Activated naive CD8-positive, alpha-beta T cell treated with anti-CD3 and anti-CD28 coated beads for 36 hours (primary cell): ENCODE measurements at regions not wholly inside any gene's neighbourhood (a gene's known extent, or its start where the extent isn't known, plus 50 kb on each side); places are given as distances from the start of the nearest gene placed in this dataset.

Experiments used
- DNase-seq: peaks from one replicate; pipeline ENCODE4 v3.0.0; 2021
- H3K27ac Mint-ChIP-seq: one replicate; pipeline ENCODE4 v1.8.0; 2022; ENCODE audit warnings: mild to moderate bottlenecking, moderate library complexity, mixed read lengths
- H3K27me3 Mint-ChIP-seq: one replicate; pipeline ENCODE4 v1.8.0; 2022; ENCODE audit warnings: mild to moderate bottlenecking, mixed read lengths
- H3K36me3 Mint-ChIP-seq: one replicate; pipeline ENCODE4 v1.8.0; 2021; ENCODE audit warnings: mild to moderate bottlenecking, mixed read lengths
- H3K4me1 Mint-ChIP-seq: one replicate; pipeline ENCODE4 v1.8.0; 2021; ENCODE audit warnings: mixed read lengths
- H3K4me3 Mint-ChIP-seq: one replicate; pipeline ENCODE4 v1.8.0; 2022; ENCODE audit warnings: mild to moderate bottlenecking, moderate library complexity, mixed read lengths
- H3K9me3 Mint-ChIP-seq: one replicate; pipeline ENCODE4 v1.8.0; 2022; ENCODE audit warnings: mixed read lengths

- H3K27ac Mint-ChIP-seq = no peak overlapping the region
- H3K36me3 Mint-ChIP-seq = no peaks in the 10 kb centered on the region
- H3K27me3 Mint-ChIP-seq = peaks cover 6% of the 10 kb centered on the region
- H3K4me1 Mint-ChIP-seq = no peaks in the 10 kb centered on the region
- no peaks in the 10 kb centered on the region for H3K9me3 Mint-ChIP-seq
- no peak overlapping the region for H3K4me3 Mint-ChIP-seq
- DNase-seq = no peak
These were observed 102.5 kb upstream of the PITX1 start for GRCh38 chr5:135136546-135136945.

- no peak overlapping the region for H3K27ac Mint-ChIP-seq
- H3K27me3 Mint-ChIP-seq = peaks cover 6% of the 10 kb centered on the region
- H3K36me3 Mint-ChIP-seq = no peaks in the 10 kb centered on the region
- no peak overlapping the region for H3K4me3 Mint-ChIP-seq
- no peak for DNase-seq
- H3K4me1 Mint-ChIP-seq = no peaks in the 10 kb centered on the region
- H3K9me3 Mint-ChIP-seq = no peaks in the 10 kb centered on the region
These were observed 101.7 kb upstream of the PITX1 start for GRCh38 chr5:135135530-135136226.

GRCh38 chr5:135134691-135135381, 100.8 kb upstream of the PITX1 start:
- Mint-ChIP-seq H3K27ac (no peak overlapping the region), H3K36me3 (no peaks in the 10 kb centered on the region), H3K4me1 (no peaks in the 10 kb centered on the region), H3K27me3 (peaks cover 3% of the 10 kb centered on the region), H3K4me3 (no peak overlapping the region), H3K9me3 (no peaks in the 10 kb centered on the region)
- no peak for DNase-seq

- no peak for DNase-seq
- no peaks in the 10 kb centered on the region for H3K27me3 Mint-ChIP-seq
- no peak overlapping the region for H3K4me3 Mint-ChIP-seq
- H3K36me3 Mint-ChIP-seq = no peaks in the 10 kb centered on the region
- H3K9me3 Mint-ChIP-seq = no peaks in the 10 kb centered on the region
- H3K4me1 Mint-ChIP-seq = no peaks in the 10 kb centered on the region
- H3K27ac Mint-ChIP-seq = no peak overlapping the region
These were observed 99.9 kb upstream of the PITX1 start for GRCh38 chr5:135133698-135134515.

DNA sequence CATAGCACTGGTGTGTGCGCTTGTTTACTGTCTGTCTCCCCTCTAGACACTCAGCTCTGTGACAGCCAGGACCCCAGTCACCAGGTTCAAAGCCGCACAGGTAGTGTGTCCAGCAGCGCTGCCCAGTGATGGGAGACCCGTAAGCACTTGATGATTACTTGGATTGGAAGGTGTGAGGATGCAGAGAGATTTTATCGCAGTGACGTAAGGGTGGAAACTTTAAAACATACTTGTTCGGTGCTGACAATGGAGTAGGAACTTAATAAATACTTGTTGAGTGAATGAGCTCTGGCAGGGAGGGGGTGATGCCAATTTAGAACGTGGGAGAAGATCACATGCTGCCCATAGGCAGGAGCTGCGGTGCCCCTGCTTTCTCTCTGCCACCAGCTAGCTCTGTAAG, 99.2 kb upstream of the PITX1 start:
- H3K27ac Mint-ChIP-seq = no peak overlapping the region
- H3K4me1 Mint-ChIP-seq = no peaks in the 10 kb centered on the region
- no peaks in the 10 kb centered on the region for H3K9me3 Mint-ChIP-seq
- H3K36me3 Mint-ChIP-seq = no peaks in the 10 kb centered on the region
- no peak for DNase-seq
- no peaks in the 10 kb centered on the region for H3K27me3 Mint-ChIP-seq
- H3K4me3 Mint-ChIP-seq = no peak overlapping the region

DNA sequence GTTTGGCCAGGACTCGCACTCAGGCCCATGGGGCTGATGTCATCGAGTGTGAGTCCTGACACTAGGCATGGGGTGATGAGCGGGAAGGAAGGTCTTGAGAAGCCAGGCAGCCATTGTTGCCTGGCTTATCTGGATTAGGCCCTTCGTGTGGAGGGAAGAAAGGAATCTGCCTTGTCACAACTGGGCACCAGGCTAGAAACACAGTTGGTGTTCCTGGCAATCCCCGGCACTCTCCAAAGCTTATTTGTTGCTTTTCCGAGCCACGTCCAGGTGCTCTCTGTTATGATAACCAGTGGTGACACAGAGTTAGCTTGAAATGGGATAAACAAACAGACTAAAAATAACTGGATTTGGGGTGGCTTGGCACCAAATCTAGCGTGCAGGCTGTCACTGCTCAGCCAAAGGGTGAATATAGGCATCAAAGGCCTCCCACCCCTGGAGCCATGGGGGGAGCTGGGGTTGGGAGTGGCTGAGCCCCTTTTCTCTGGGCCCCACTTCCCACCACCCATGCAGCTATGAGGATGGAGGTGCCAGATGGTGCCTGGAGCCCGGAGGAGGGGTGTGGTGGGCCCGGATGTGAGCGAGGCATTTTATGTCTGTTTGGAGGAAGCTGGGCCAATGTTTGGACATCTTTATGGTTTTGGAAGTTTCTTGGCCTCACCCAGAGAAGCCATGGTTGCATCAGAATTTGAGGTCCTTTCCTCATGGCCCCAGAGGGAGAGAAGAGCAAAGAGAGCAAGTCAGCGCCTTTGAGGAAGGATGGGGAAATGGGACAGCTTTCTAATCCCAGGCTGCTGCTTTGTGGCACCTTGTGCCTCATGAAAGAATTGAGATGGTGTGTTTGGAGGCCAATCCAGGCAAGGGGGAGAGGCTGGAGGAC, 98.0 kb upstream of the PITX1 start:
- no peak for DNase-seq
- H3K27ac Mint-ChIP-seq = no peak overlapping the region
- no peaks in the 10 kb centered on the region for H3K4me1 Mint-ChIP-seq
- no peaks in the 10 kb centered on the region for H3K27me3 Mint-ChIP-seq
- no peaks in the 10 kb centered on the region for H3K9me3 Mint-ChIP-seq
- H3K4me3 Mint-ChIP-seq = no peak overlapping the region
- no peaks in the 10 kb centered on the region for H3K36me3 Mint-ChIP-seq

DNA sequence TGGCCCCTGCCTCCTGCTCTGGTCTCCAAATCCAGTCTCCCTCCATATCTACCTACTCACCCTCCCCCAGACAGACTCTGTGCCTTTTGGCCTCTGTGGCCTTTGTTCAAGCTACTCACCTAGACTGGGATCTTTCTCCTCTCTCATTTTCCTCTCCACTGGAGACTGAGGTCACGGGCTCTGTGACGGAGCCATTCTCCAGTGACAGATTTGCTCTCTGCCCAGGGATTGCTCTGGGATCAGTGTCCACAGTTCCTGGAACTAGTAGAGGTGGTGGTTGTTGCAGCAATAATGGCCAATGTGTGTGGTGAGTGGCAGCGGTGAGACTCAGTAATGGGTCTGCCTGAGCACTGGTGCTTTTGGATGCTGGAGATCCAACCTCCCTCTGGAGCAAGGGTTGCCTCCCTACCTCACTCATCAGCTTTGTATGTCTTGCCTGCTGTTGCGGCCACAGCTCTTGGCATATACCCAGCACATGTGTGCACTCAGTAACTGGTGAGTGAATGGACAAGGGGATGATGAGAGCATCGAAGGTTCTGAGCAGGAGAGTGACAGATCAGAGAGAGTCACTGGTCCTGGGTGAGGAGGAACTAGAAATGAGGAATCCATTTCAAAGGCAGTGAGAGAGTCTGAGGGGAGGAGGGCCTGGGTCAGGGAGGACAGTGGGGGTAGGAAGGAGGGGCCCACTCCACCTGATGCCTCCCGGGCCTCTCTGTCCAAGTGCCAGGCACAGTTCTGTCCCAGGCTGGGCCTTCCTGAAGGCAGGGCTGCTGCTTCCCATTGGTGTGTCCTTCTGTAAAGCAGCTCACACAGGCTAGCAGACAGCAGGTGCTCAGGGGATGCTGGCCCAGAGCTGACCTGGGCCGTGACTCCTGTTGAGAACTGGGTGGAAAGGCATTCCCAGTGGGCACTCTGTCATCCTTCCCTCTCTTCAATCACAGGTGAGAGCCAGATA, 96.5 kb upstream of the PITX1 start:
- H3K27me3 Mint-ChIP-seq = no peaks in the 10 kb centered on the region
- no peaks in the 10 kb centered on the region for H3K4me1 Mint-ChIP-seq
- H3K27ac Mint-ChIP-seq = no peak overlapping the region
- H3K4me3 Mint-ChIP-seq = no peak overlapping the region
- H3K36me3 Mint-ChIP-seq = no peaks in the 10 kb centered on the region
- H3K9me3 Mint-ChIP-seq = no peaks in the 10 kb centered on the region
- DNase-seq = no peak

DNA sequence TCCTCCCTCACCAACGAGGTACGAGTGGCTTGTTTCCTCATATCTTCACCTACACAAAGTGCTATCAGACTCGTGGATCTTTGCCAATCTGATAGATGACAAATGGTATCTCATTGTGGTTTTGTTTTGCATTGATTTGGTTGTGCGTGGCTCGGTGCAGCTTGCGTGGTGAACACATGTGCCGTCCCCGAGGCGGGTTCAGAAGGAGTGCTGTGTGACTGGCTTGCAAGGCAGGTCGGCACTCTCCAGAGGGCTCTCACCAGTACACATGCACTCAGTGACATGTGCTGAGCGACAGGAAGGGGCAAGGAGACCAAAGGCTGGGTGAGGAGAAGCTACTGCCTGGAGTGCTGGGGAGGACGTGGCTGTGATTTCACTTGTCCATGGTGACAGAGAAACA, 95.3 kb upstream of the PITX1 start:
- Mint-ChIP-seq H3K4me3 (no peak overlapping the region), H3K36me3 (no peaks in the 10 kb centered on the region), H3K4me1 (no peaks in the 10 kb centered on the region), H3K9me3 (no peaks in the 10 kb centered on the region), H3K27me3 (no peaks in the 10 kb centered on the region), H3K27ac (no peak overlapping the region)
- no peak for DNase-seq

DNA sequence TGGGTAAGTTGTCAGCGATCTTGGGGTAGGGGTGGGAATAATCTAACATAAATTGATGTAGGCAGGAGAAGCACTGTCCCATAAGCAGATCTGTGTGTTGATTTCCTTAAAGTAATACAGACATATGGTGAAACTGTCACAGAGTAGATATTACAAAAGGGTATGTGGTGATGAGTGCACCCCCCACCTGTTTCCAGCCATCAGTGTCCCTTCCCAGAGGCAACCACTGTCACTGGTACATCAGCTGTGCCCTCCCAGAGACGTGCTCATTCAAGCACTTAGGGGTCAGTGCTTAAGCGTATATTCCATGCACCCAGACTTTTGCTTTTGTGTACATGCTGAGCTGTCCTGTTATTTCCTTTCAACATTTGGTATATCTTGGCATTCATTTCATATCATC, 94.3 kb upstream of the PITX1 start:
- Mint-ChIP-seq H3K4me1 (no peaks in the 10 kb centered on the region), H3K36me3 (no peaks in the 10 kb centered on the region), H3K9me3 (no peaks in the 10 kb centered on the region), H3K4me3 (no peak overlapping the region), H3K27ac (no peak overlapping the region), H3K27me3 (no peaks in the 10 kb centered on the region)
- DNase-seq = no peak

DNA sequence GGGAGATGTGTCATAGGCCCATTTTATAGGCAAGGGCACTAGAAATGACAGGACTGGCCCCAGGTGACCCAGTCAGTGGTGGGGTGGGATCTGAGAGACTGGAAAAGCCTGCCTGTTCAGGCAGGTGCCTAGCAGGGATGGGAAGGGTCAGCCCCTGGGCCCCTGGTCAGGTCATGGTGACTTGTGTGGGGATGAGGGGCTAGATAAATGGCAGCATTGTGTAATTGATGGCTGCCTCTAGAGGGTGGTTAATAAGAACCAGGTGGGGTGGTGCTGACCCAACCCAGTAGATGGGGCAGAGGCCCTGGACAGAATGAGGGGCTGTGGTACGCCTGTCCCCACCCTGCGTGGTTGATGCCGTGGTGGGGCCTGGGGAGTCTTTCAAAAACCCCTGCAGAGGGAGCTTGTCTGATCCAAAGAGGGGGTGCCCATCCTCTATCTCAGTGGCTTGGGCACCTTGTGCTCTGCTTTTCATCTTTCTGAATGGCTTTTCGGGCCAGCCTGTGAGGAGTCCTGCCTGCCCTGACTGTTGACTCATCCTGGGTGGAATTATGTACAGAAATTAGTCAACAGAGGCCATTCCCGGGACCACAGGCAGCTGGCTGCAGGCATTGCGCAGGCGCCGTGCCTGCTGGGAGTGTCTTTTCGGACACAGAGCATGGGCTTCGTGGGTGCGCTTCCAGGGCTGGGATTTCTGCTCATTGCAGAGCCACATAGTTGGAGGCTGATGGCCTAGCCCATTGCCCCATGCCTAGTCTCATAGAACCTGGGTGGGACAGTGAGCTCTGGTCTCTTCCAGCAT, 93.6 kb upstream of the PITX1 start:
- Mint-ChIP-seq H3K36me3 (no peaks in the 10 kb centered on the region), H3K9me3 (no peaks in the 10 kb centered on the region), H3K4me1 (no peaks in the 10 kb centered on the region), H3K27me3 (no peaks in the 10 kb centered on the region), H3K4me3 (no peak overlapping the region), H3K27ac (no peak overlapping the region)
- no peak for DNase-seq

GRCh38 chr5:135126688-135127438, 92.8 kb upstream of the PITX1 start:
- no peak for DNase-seq
- Mint-ChIP-seq H3K27me3 (no peaks in the 10 kb centered on the region), H3K9me3 (no peaks in the 10 kb centered on the region), H3K27ac (no peak overlapping the region), H3K4me1 (no peaks in the 10 kb centered on the region), H3K36me3 (no peaks in the 10 kb centered on the region), H3K4me3 (no peak overlapping the region)

DNA sequence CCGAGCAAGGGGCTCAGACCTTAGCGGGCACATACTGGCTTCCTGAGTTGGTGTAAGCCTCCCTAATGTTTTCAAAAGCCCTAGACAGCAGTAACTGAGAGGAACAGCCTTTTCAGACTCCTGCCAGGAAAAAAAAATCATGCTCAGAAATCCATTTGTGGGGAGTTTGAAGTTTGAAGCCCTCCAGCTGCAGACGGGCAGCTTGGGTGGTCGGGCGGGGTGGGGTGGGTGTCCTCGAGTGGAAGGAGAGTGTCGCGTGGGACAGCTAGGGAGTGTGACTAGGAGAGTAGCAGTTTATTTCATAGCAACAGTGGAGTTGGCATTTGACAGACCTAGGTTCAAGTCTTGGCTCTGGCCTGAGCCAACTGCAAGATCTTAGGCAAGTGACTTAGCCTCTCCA, 90.7 kb upstream of the PITX1 start:
- no peaks in the 10 kb centered on the region for H3K9me3 Mint-ChIP-seq
- no peak overlapping the region for H3K27ac Mint-ChIP-seq
- H3K36me3 Mint-ChIP-seq = no peaks in the 10 kb centered on the region
- no peak for DNase-seq
- H3K27me3 Mint-ChIP-seq = no peaks in the 10 kb centered on the region
- H3K4me1 Mint-ChIP-seq = no peaks in the 10 kb centered on the region
- no peak overlapping the region for H3K4me3 Mint-ChIP-seq

DNA sequence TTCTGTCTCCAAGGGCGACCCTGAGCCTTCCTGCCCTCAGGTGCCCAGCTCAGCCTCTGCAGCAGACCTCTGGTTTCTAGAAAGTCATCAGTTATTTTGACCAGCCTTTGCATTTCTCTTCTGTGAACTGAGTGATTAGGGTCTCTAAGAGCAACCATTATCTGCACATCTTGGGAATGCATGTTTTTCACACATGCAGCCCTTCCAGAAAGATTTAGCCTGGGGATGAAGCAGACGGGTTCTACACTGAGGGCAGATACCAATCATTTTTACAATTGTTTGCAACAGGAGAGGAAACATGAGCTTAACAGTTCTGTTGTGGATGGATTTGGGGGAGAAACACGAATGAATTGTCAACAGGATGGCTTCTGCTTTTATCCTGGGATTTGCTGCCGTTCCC, 90.1 kb upstream of the PITX1 start:
- no peaks in the 10 kb centered on the region for H3K9me3 Mint-ChIP-seq
- H3K4me3 Mint-ChIP-seq = no peak overlapping the region
- DNase-seq = no peak
- H3K36me3 Mint-ChIP-seq = no peaks in the 10 kb centered on the region
- no peaks in the 10 kb centered on the region for H3K27me3 Mint-ChIP-seq
- H3K4me1 Mint-ChIP-seq = no peaks in the 10 kb centered on the region
- no peak overlapping the region for H3K27ac Mint-ChIP-seq
